ENCODE measurements at regions not wholly inside any gene's neighbourhood (a gene's known extent, or its start where the extent isn't known, plus 50 kb on each side); places are given as distances from the start of the nearest gene placed in this dataset.

- TF ChIP-seq NFE2L2 (IDR thresholded peaks at IDR 0.05; ENCODE audit: low read depth, low read length) (no peak), MAZ (IDR thresholded peaks at IDR 0.05; ENCODE audit: borderline replicate concordance, low read depth, low read length) (peak; percentile 34; the same call in 1 of the 2 replicates)
Observed at GRCh38 chr9:108565651-108566378, 290.0 kb downstream of the ACTL7B start (continued).

- no peaks in the 10 kb centered on the region for H3K9me3 ChIP-seq (ENCODE audit: control insufficient read depth, insufficient read depth, low read length)
- no peaks in the 10 kb centered on the region for H3K4me1 ChIP-seq (ENCODE audit: control insufficient read depth, insufficient read depth, low read length)
- no peak overlapping the region for H2BK15ac ChIP-seq (ENCODE audit: low read depth, low read length)
- no peaks in the 10 kb centered on the region for H3K79me1 ChIP-seq (ENCODE audit: low read depth in 1 of 2, low read length in 2 of 2)
- BruUV-seq (replicated peaks): no TSS peak
- dilution Hi-C loops (cut with HindIII; ENCODE audit: low sequenced_read_pairs, unreplicated experiment) (no loop called here), intact Hi-C loops (cut with micrococcal nuclease) (loop anchor here (10.0 kb wide), 1 partner anchor 857 kb away; no protein-coding TSS in a partner anchor), in situ Hi-C loops (cut with MboI; ENCODE audit: low sequenced_read_pairs) (loop anchor here (10.0 to 25.0 kb wide), 2 partner anchors 277 to 825 kb away; no protein-coding TSS in a partner anchor)
- H3K4me2 ChIP-seq (ENCODE audit: low read depth, low read length): no peak overlapping the region
- 100% methylated on average over 1 of the region's 3 CpGs; no CpG with 5 or more reads in 1 of the 2 experiments for WGBS, 2 experiments (ENCODE audit: extremely low coverage in 2 of 2, insufficient read length in 1 of 2)
- no peak overlapping the region for H3K18ac ChIP-seq (ENCODE audit: low read depth, low read length)
- H3K14ac ChIP-seq (replicated peaks; ENCODE audit: low read depth, low read length): no peak overlapping the region
- no peak overlapping the region for H3K9ac ChIP-seq (ENCODE audit: low read depth, low read length)
- H3K9me1 ChIP-seq (ENCODE audit: insufficient read depth, low read length): no peaks in the 10 kb centered on the region
- H4K20me1 ChIP-seq (ENCODE audit: insufficient read depth, low read length): no peaks in the 10 kb centered on the region
- H4K8ac ChIP-seq (ENCODE audit: low read depth in 2 of 2, low read length in 2 of 2): no peak overlapping the region
- no peak overlapping the region for H3K56ac ChIP-seq (ENCODE audit: extremely low read depth, insufficient read depth, low read length)
- peak overlapping the region; percentile 18 for H2AFZ ChIP-seq (replicated peaks; ENCODE audit: low read length, poor library complexity)
- POLR2A ChIA-PET (ENCODE audit: unreplicated experiment): no interaction called here
- H3K4me3 ChIP-seq (ENCODE audit: insufficient read depth, low read depth, low read length): no peak overlapping the region
- H2BK5ac ChIP-seq (ENCODE audit: low read depth, low read length, poor library complexity, severe bottlenecking): no peak overlapping the region
- TF ChIP-seq CHD1 (IDR thresholded peaks at IDR 0.05; ENCODE audit: low read depth, low read length): no peak
- TF ChIP-seq POLR2A (IDR thresholded peaks at IDR 0.05; ENCODE audit: low read depth, low read length): no peak
- TF ChIP-seq MAZ (IDR thresholded peaks at IDR 0.05; ENCODE audit: borderline replicate concordance, low read depth, low read length): no peak
- no peak for TF ChIP-seq BHLHE40 (IDR thresholded peaks at IDR 0.05; ENCODE audit: low read depth, low read length)
- TF ChIP-seq SMC3 (IDR thresholded peaks at IDR 0.05; ENCODE audit: low read depth, low read length): no peak
- TF ChIP-seq MAFK (IDR thresholded peaks at IDR 0.05; ENCODE audit: low read depth, low read length): no peak
- no peak overlapping the region for H2BK20ac ChIP-seq (ENCODE audit: low read depth, low read length)
- no peak overlapping the region for H3K27ac ChIP-seq (ENCODE audit: insufficient read depth, low read length)
- no peak overlapping the region; the same call in 1 of the 2 replicates for H4K91ac ChIP-seq (ENCODE audit: insufficient read depth, low read depth, low read length)
- no peak overlapping the region for H4K5ac ChIP-seq (ENCODE audit: low read depth, low read length)
- 0 out of 2 replicates have a peak overlapping the region, but pooled peaks have one; percentile 10 for H3K4ac ChIP-seq (ENCODE audit: low read depth, low read length)
- no peaks in the 10 kb centered on the region for H3K36me3 ChIP-seq (ENCODE audit: control insufficient read depth, insufficient read depth, low read length)
- peak overlapping the region; percentile 58; the same call in 1 of the 2 replicates for H2AK5ac ChIP-seq (ENCODE audit: low read depth, low read length)
- ATAC-seq (ENCODE audit: low read depth): no peak
- no peak overlapping the region for H2AK9ac ChIP-seq (replicated peaks; ENCODE audit: low read depth, low read length, poor library complexity)
- DNase-seq: no peak
- H3K27me3 ChIP-seq (ENCODE audit: control insufficient read depth, insufficient read depth, low read length): no peaks in the 10 kb centered on the region
- CTCF ChIA-PET: interaction anchor here (0.6 to 1.0 kb wide), 2 partner anchors 236 to 1097 kb away, joined by 3 read pairs; no protein-coding TSS in a partner anchor
- no peak overlapping the region for H2BK120ac ChIP-seq (ENCODE audit: low read depth, low read length)
- no peak overlapping the region for H3K23ac ChIP-seq (ENCODE audit: low read depth, low read length)
Observed at GRCh38 chr9:108562176-108562575, 293.6 kb downstream of the ACTL7B start.
